Breast epithelium (tissue), 4 donors: ENCODE measurements at regions not wholly inside any gene's neighbourhood (a gene's known extent, or its start where the extent isn't known, plus 50 kb on each side); places are given as distances from the start of the nearest gene placed in this dataset.

Experiments used
- DNase-seq, 2 donors: peaks; one replicate each; pipeline ENCODE4 v3.0.0-alpha.2; 2019; ENCODE audit warnings: low spot score in 2 of 2
- H3K27ac ChIP-seq, 2 donors: fragments of 200-600 bp; sonication (generic) in 1 of 2; one replicate each; pipeline ENCODE4 v1.5.1; 2016 to 2019; ENCODE audit warnings: mild to moderate bottlenecking in 1 of 2
- H3K27me3 ChIP-seq, 2 donors: fragments of 200-600 bp; sonication (generic) in 1 of 2; one replicate each; pipeline versions ENCODE4 v1.5.1 to v1.6.0; 2017 to 2019; ENCODE audit warnings: control low read depth in 1 of 2, mild to moderate bottlenecking in 1 of 2
- H3K36me3 ChIP-seq: fragments of 200-600 bp; one replicate; pipeline ENCODE4 v1.5.1; 2019
- H3K4me1 ChIP-seq, 2 donors: fragments of 200-600 bp; sonication (generic); one replicate each; pipeline ENCODE4 v1.5.1; 2016 to 2019; ENCODE audit warnings: control low read depth in 1 of 2
- H3K4me3 ChIP-seq, 3 donors: fragments of 200-600 bp; sonication (generic); 1 replicate in 2 of 3; 2 replicates in 1 of 3; pipeline ENCODE4 v1.5.1; 2016 to 2019; ENCODE audit warnings: mild to moderate bottlenecking in 3 of 3, moderate library complexity in 2 of 3
- H3K9me3 ChIP-seq, 2 donors: fragments of 200-600 bp; sonication (generic) in 1 of 2; one replicate each; pipeline ENCODE4 v1.5.1; 2016 to 2019; ENCODE audit warnings: control low read depth in 1 of 2
- POLR2A ChIP-seq: fragments of 450-650 bp; IDR thresholded peaks from one replicate; pipeline ENCODE4 v1.6.1; 2016; ENCODE audit warnings: antibody characterized with exemption, mild to moderate bottlenecking, moderate library complexity
- POLR2AphosphoS5 ChIP-seq, 3 donors: sonication (generic); formaldehyde crosslinking; IDR thresholded peaks; one replicate each; pipeline ENCODE4 v1.6.1; 2017; ENCODE audit warnings: antibody characterized with exemption in 3 of 3
- intact Hi-C: fragments of 100-400 bp; cut with DNase I; formaldehyde crosslinking; loops from one replicate; pipeline ENCODE4 v1.15.1; 2023; ENCODE audit warnings: low total_unique reads
- TF ChIP-seq, protein P1 (sequence below), 3 donors: fragments of 450-650 bp; IDR thresholded peaks; one replicate each; pipeline ENCODE4 v1.5.1; 2016 to 2017; ENCODE audit warnings: antibody characterized with exemption in 3 of 3, mild to moderate bottlenecking in 3 of 3, moderate library complexity in 3 of 3

GRCh38 chr6:170013815-170014214 is 262.4 kb downstream of the ERMARD start:
- Histone ChIP-seq H3K4me1 (peaks cover 6 to 8% of the 10 kb centered on the region in 2 donors), H3K27me3 (no peaks in the 10 kb centered on the region), H3K36me3 (no peaks in the 10 kb centered on the region), H3K9me3 (no peaks in the 10 kb centered on the region), H3K27ac (no peak overlapping the region), H3K4me3 (no peak overlapping the region)
- DNase-seq = no peak
- intact Hi-C loops = no loop called here
- TF ChIP-seq POLR2A (no peak), POLR2AphosphoS5 (IDR thresholded peaks at IDR 0.05) (no peak)
- TF ChIP-seq, protein P1, sequence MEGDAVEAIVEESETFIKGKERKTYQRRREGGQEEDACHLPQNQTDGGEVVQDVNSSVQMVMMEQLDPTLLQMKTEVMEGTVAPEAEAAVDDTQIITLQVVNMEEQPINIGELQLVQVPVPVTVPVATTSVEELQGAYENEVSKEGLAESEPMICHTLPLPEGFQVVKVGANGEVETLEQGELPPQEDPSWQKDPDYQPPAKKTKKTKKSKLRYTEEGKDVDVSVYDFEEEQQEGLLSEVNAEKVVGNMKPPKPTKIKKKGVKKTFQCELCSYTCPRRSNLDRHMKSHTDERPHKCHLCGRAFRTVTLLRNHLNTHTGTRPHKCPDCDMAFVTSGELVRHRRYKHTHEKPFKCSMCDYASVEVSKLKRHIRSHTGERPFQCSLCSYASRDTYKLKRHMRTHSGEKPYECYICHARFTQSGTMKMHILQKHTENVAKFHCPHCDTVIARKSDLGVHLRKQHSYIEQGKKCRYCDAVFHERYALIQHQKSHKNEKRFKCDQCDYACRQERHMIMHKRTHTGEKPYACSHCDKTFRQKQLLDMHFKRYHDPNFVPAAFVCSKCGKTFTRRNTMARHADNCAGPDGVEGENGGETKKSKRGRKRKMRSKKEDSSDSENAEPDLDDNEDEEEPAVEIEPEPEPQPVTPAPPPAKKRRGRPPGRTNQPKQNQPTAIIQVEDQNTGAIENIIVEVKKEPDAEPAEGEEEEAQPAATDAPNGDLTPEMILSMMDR (IDR thresholded peaks at IDR 0.05) = no peak

DNA sequence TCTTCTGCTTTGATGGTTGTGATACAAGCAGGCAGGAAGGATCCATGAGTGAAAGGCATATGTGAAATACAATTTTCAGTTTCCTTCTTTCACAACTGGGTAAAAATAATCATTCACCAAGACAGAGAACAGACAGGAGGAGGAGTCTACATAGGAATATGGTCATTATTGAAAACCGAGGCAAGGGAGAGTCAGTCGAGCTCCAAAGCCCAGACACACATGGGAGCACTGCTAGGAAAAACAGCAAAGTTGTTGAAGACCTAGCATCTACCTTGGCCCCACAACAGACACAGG is 260.6 kb downstream of the ERMARD start:
- Histone ChIP-seq H3K36me3 (no peaks in the 10 kb centered on the region), H3K4me3 (no peak overlapping the region), H3K4me1 (peaks cover 6 to 8% of the 10 kb centered on the region in 2 donors), H3K9me3 (no peaks in the 10 kb centered on the region), H3K27me3 (no peaks in the 10 kb centered on the region), H3K27ac (peak overlapping the region; percentile 22 to 38)
- TF ChIP-seq POLR2AphosphoS5 (IDR thresholded peaks at IDR 0.05) (no peak), POLR2A (no peak)
- TF ChIP-seq, protein P1 (IDR thresholded peaks at IDR 0.05) = no peak
- intact Hi-C loops = no loop called here
- no peak for DNase-seq

DNA sequence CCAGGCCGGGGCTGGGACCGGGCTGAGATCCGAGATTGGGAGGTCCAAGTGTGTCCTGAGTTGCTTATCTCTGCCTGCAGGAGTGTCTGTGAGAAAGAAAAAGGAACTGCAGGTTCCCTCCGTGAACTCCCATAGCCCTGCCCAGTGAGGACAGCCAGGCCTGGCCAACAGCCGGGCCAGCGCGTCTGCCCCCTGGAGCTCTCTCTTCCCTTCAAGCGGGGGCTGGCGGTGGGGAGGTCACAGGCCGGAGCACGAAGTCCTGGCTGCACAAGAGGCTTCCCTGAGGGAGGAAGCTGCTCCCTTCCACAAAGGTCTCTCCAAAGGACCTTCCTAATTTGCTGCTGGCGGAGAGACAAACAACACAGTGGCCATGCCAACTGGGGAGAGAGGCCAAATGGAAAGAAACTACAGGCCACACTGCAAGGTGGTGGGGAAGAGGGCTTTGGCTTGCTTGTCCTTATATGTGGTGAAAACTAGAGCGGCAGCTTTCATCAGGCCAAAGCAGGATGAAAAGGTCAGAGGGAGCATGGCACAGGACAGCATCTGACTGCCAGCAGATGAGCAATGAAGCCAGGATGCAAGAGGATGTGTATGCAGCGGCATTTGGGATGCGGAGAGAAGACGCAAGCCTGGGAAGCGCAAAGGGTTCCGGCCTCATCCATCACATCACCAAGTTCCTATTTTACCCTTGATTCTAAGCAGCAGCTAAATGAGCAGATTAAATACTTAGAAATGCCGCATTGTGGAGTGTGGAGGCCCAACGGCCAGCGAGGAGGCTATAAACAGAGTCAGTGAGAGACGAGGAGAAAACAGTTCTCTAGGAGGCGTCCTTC is 260.0 kb downstream of the ERMARD start:
- intact Hi-C loops = no loop called here
- no peaks in the 10 kb centered on the region for H3K36me3 ChIP-seq
- H3K9me3 ChIP-seq = no peaks in the 10 kb centered on the region
- peaks cover 6 to 8% of the 10 kb centered on the region in 2 donors for H3K4me1 ChIP-seq
- H3K4me3 ChIP-seq = no peak overlapping the region
- H3K27me3 ChIP-seq = no peaks in the 10 kb centered on the region
- peak overlapping the region; percentile 22 to 38 for H3K27ac ChIP-seq
- TF ChIP-seq, protein P1 (IDR thresholded peaks at IDR 0.05) = no peak
- peak in 2 of 3 donors; percentile 7 to 55 for TF ChIP-seq POLR2AphosphoS5 (IDR thresholded peaks at IDR 0.05)
- DNase-seq = no peak

- no peaks in the 10 kb centered on the region for H3K27me3 ChIP-seq
Observed at GRCh38 chr6:170010665-170011203, 259.3 kb downstream of the ERMARD start.

More at GRCh38 chr6:170010665-170011203, 259.3 kb downstream of the ERMARD start:
- TF ChIP-seq POLR2AphosphoS5 (IDR thresholded peaks at IDR 0.05) (no peak), POLR2A (no peak)
- TF ChIP-seq, protein P1 (IDR thresholded peaks at IDR 0.05) = no peak
- Histone ChIP-seq H3K9me3 (no peaks in the 10 kb centered on the region), H3K4me1 (peaks cover 6 to 8% of the 10 kb centered on the region in 2 donors), H3K27ac (peak overlapping the region; percentile 22 to 38), H3K4me3 (no peak overlapping the region), H3K36me3 (no peaks in the 10 kb centered on the region)
- intact Hi-C loops = no loop called here
- no peak for DNase-seq
